ENCODE measurements at regions not wholly inside any gene's neighbourhood (a gene's known extent, or its start where the extent isn't known, plus 50 kb on each side); places are given as distances from the start of the nearest gene placed in this dataset.

DNA sequence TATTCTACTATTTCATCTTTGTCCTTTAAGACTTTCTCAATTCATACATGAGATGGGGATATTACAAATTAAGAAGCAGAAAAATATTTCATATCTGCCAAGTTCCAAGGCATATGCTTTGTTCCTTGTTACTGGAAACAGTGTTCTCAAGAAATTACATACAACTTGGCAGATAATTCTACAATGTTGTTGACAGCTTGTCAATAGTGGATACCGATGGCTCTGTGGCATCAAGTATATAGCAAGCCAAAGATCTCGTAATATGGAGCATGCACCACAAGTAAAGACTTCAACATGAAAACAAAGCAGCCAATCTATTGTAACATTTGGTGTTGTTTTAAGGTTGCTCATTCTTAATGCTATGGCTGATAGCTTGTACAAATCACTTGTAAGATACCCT lies 598.2 kb upstream of the KLHL29 start:
- H3K27me3 Mint-ChIP-seq (ENCODE audit: low read depth), result no peaks in the 10 kb centered on the region
- no peak overlapping the region for H3K4me3 Mint-ChIP-seq
- no peaks in the 10 kb centered on the region for H3K36me3 Mint-ChIP-seq (ENCODE audit: low read depth)
- no peaks in the 10 kb centered on the region for H3K9me3 Mint-ChIP-seq
- no peak for TF ChIP-seq CTCF (conservative IDR thresholded peaks at IDR 0.05)
- peaks cover 6% of the 10 kb centered on the region for H3K4me1 Mint-ChIP-seq
- no peak overlapping the region for H3K27ac Mint-ChIP-seq (ENCODE audit: unreplicated experiment)
- no peak for DNase-seq (ENCODE audit: low read depth, low spot score)

GRCh38 chr2:22787745-22788144 lies 597.2 kb upstream of the KLHL29 start:
- H3K4me3 Mint-ChIP-seq, result no peak overlapping the region
- no peak overlapping the region for H3K27ac Mint-ChIP-seq (ENCODE audit: unreplicated experiment)
- DNase-seq (ENCODE audit: low read depth, low spot score), result no peak
- no peaks in the 10 kb centered on the region for H3K27me3 Mint-ChIP-seq (ENCODE audit: low read depth)
- H3K9me3 Mint-ChIP-seq, result no peaks in the 10 kb centered on the region
- no peak for TF ChIP-seq CTCF (conservative IDR thresholded peaks at IDR 0.05)
- no peaks in the 10 kb centered on the region for H3K36me3 Mint-ChIP-seq (ENCODE audit: low read depth)
- H3K4me1 Mint-ChIP-seq, result peaks cover 6% of the 10 kb centered on the region

- H3K27ac Mint-ChIP-seq (ENCODE audit: unreplicated experiment), result no peak overlapping the region
- no peaks in the 10 kb centered on the region for H3K27me3 Mint-ChIP-seq (ENCODE audit: low read depth)
- no peak overlapping the region for H3K4me3 Mint-ChIP-seq
- no peak for DNase-seq (ENCODE audit: low read depth, low spot score)
- no peaks in the 10 kb centered on the region for H3K9me3 Mint-ChIP-seq
- H3K4me1 Mint-ChIP-seq, result peaks cover 6% of the 10 kb centered on the region
- no peaks in the 10 kb centered on the region for H3K36me3 Mint-ChIP-seq (ENCODE audit: low read depth)
- TF ChIP-seq CTCF (conservative IDR thresholded peaks at IDR 0.05), result no peak
Observed at GRCh38 chr2:22788749-22789327, 596.1 kb upstream of the KLHL29 start.

DNA sequence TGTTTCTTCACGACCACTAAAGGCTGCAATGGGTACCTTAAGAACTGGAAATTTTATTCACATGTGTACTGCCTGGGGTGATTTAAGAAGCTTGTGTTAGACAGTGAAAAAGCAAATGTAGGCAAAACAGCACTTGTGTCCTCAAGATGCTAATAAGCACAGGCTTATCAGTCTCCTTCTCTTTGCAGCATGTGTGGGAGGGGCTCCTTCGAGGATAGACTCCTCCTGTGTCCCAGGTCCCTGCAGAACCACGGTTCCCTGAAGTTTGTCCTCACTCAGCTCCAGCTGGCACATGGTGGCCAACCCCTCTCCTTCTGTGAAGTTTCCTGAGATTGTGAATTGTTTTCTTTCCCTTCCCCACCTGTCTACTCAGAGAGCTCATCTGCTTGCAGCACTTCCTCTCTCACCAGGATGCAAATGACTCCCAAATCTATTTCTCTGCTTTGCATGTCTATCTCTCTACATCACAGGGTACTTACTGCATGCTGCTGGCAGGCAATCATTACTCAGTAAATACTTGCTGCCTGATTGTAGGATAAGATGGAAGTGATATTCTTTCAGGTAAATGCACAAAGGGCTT lies 589.6 kb upstream of the KLHL29 start:
- Mint-ChIP-seq H3K4me1 (no peaks in the 10 kb centered on the region), H3K36me3 (ENCODE audit: low read depth) (no peaks in the 10 kb centered on the region), H3K27ac (ENCODE audit: unreplicated experiment) (no peak overlapping the region), H3K4me3 (no peak overlapping the region), H3K9me3 (no peaks in the 10 kb centered on the region), H3K27me3 (ENCODE audit: low read depth) (no peaks in the 10 kb centered on the region)
- no peak for TF ChIP-seq CTCF (conservative IDR thresholded peaks at IDR 0.05)
- DNase-seq (ENCODE audit: low read depth, low spot score), result no peak

DNA sequence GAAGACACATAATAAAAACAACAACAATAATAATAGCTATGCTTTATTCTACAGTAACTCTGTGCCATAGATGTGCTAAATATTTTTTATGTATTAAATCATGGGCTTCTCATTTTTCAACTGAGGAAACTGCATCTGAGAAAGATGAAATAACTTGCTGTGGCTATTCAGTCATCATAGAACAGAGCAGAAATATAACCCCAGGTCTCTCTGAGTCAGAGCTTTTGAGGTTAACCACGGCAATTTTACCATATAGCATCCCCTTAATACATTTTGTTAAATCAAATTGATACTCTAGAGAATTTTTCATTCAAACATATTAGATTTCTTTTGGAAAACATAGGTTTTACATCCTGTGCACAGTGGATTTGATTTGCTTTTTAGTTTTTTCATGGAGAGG lies 586.6 kb upstream of the KLHL29 start:
- no peaks in the 10 kb centered on the region for H3K27me3 Mint-ChIP-seq (ENCODE audit: low read depth)
- DNase-seq (ENCODE audit: low read depth, low spot score), result no peak
- H3K4me3 Mint-ChIP-seq, result no peak overlapping the region
- H3K36me3 Mint-ChIP-seq (ENCODE audit: low read depth), result no peaks in the 10 kb centered on the region
- no peak overlapping the region for H3K27ac Mint-ChIP-seq (ENCODE audit: unreplicated experiment)
- H3K4me1 Mint-ChIP-seq, result peaks cover 5% of the 10 kb centered on the region
- no peaks in the 10 kb centered on the region for H3K9me3 Mint-ChIP-seq
- no peak for TF ChIP-seq CTCF (conservative IDR thresholded peaks at IDR 0.05)

All from neural crest cell (in vitro differentiated cells).